Kidney epithelial cell (primary cell): ENCODE measurements at regions not wholly inside any gene's neighbourhood (a gene's known extent, or its start where the extent isn't known, plus 50 kb on each side); places are given as distances from the start of the nearest gene placed in this dataset.
"Not testable (repeated sequence)": the region's sequence is repeated elsewhere in the genome, so short reads cannot be mapped to it uniquely, and the experiment has no call there.

Experiments used
- DNase-seq: peaks from one replicate; pipeline ENCODE4 v3.0.0-alpha.2; 2010; ENCODE audit warnings: low read depth
- H3K27me3 ChIP-seq: 2 replicates; pipeline ENCODE4 v1.6.0; 2011; ENCODE audit warnings: low read length; ENCODE audit not compliant: control insufficient read depth, insufficient read depth
- H3K36me3 ChIP-seq: 2 replicates; pipeline ENCODE4 v1.5.1; 2011; ENCODE audit warnings: low read length; ENCODE audit not compliant: control insufficient read depth, insufficient read depth
- H3K4me3 ChIP-seq: 2 replicates; pipeline ENCODE4 v1.5.1; 2011; ENCODE audit warnings: low read depth, mild to moderate bottlenecking, control low read depth, low read length
- TF ChIP-seq, protein P1 (sequence below): IDR thresholded peaks from 2 replicates; pipeline ENCODE4 v1.5.1; 2011; ENCODE audit warnings: mild to moderate bottlenecking, moderate library complexity, low read length, control low read depth, inconsistent platforms; ENCODE audit not compliant: insufficient read depth, poor library complexity, severe bottlenecking

GRCh38 chr12:124086299-124086898, 113.4 kb downstream of the ZNF664 start:
- DNase-seq = no peak
- H3K27me3 ChIP-seq = peaks cover 8% of the 10 kb centered on the region
- H3K36me3 ChIP-seq = no peaks in the 10 kb centered on the region
- no peak overlapping the region for H3K4me3 ChIP-seq
- TF ChIP-seq, protein P1, sequence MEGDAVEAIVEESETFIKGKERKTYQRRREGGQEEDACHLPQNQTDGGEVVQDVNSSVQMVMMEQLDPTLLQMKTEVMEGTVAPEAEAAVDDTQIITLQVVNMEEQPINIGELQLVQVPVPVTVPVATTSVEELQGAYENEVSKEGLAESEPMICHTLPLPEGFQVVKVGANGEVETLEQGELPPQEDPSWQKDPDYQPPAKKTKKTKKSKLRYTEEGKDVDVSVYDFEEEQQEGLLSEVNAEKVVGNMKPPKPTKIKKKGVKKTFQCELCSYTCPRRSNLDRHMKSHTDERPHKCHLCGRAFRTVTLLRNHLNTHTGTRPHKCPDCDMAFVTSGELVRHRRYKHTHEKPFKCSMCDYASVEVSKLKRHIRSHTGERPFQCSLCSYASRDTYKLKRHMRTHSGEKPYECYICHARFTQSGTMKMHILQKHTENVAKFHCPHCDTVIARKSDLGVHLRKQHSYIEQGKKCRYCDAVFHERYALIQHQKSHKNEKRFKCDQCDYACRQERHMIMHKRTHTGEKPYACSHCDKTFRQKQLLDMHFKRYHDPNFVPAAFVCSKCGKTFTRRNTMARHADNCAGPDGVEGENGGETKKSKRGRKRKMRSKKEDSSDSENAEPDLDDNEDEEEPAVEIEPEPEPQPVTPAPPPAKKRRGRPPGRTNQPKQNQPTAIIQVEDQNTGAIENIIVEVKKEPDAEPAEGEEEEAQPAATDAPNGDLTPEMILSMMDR = no peak

DNA sequence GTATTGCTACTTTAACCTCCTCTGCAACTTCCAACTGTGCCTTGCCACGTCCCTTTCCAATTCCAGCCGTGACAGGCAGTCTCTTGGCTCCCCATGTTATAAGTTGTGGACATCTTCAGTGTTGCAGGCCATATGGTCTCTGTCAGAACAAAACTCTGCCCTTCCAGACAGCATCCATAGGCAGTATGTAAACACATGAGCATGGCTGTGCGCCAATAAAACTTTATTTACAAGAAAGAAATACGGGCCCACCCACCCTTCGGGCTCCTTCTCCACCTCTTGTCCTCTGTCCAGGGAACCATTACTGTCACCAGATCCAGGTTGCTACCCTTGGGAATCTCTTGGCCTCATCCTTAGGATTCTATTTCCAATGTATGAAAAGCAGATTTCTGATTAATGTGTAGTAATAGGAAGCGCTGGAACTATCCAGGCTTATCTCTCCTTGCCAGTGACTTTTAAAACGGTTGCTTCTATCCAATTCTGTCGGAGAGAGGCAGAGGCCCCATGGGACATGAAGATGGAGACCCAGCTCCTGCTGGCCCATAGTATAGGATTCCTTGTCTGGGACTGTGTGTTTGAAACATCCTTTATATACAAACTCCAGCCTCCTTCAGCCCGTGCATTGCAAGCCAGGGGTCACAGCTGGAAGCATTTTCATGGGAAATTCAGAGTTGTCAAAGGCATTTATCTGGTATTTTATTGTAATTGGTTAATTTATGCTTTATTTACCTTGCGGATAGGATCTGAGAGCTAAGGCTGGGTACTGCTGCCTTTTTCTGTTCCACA, 114.4 kb downstream of the ZNF664 start:
- H3K4me3 ChIP-seq = no peak overlapping the region
- TF ChIP-seq, protein P1 = no peak
- no peak for DNase-seq
- H3K36me3 ChIP-seq = no peaks in the 10 kb centered on the region
- peaks cover 8% of the 10 kb centered on the region for H3K27me3 ChIP-seq

- TF ChIP-seq, protein P1 = no peak
- H3K36me3 ChIP-seq = no peaks in the 10 kb centered on the region
- no peak for DNase-seq
- no peak overlapping the region for H3K4me3 ChIP-seq
- H3K27me3 ChIP-seq = peaks cover 8% of the 10 kb centered on the region
Observed at GRCh38 chr12:124088217-124088907, 115.3 kb downstream of the ZNF664 start.

GRCh38 chr12:124089181-124089914, 116.3 kb downstream of the ZNF664 start:
- not testable (repeated sequence) for H3K36me3 ChIP-seq, DNase-seq, H3K27me3 ChIP-seq, H3K4me3 ChIP-seq

DNA sequence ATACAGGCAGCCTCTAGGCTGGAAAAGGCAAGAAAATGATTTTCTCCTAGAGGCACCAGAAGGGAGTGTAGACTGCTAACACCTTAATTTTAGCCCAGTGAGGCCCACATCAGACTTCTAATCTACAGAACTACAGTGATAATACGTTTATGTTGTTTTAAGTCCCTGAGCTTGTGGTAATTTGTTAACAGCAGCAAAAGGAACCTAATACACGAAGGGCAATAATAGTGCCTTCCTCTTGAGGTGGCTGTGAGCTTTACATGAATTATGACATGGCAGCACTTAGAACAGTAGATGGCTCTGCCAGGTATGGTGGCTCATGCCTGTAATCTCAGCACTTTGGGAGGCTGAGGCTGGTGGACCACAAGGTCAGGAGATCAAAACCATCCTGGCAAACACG, 118.8 kb downstream of the ZNF664 start:
- no peak overlapping the region for H3K4me3 ChIP-seq
- DNase-seq = no peak
- H3K36me3 ChIP-seq = no peaks in the 10 kb centered on the region
- no peaks in the 10 kb centered on the region for H3K27me3 ChIP-seq
- TF ChIP-seq, protein P1 = no peak

- DNase-seq, H3K36me3 ChIP-seq, H3K27me3 ChIP-seq, H3K4me3 ChIP-seq: not testable (repeated sequence)
Observed at GRCh38 chr12:124092532-124092931, 119.5 kb downstream of the ZNF664 start.
